NCI-H1417 treated with DMSO at 0.1 percent for 48 hours (cell line): ENCODE measurements at regions not wholly inside any gene's neighbourhood (a gene's known extent, or its start where the extent isn't known, plus 50 kb on each side); places are given as distances from the start of the nearest gene placed in this dataset.
A peak's percentile ranks its signal among the peaks of the same experiment; 100 is the strongest.
"Not testable (repeated sequence)": the region's sequence is repeated elsewhere in the genome, so short reads cannot be mapped to it uniquely, and the experiment has no call there.

Source experiments
- DNase-seq: peaks from one replicate; lab custom pipeline; 2025; lab: John Stamatoyannopoulos, UW

- no peak for DNase-seq
These were observed 50.7 kb upstream of the TAC4 start for GRCh38 chr17:49898366-49899190.

GRCh38 chr17:49899191-49899485, 51.3 kb upstream of the TAC4 start:
- no peak for DNase-seq

GRCh38 chr17:49899588-49899987, 51.7 kb upstream of the TAC4 start:
- DNase-seq, result no peak

- DNase-seq, result not testable (repeated sequence)
These were observed 52.9 kb upstream of the TAC4 start for GRCh38 chr17:49900801-49901200.

GRCh38 chr17:49901460-49902331, 53.8 kb upstream of the TAC4 start:
- DNase-seq, result no peak

- DNase-seq, result no peak
These were observed 55.7 kb upstream of the TAC4 start for GRCh38 chr17:49903523-49903922.

- DNase-seq, result no peak
These were observed 57.0 kb upstream of the TAC4 start for GRCh38 chr17:49904893-49905292.

GRCh38 chr17:49906531-49907136, 58.8 kb upstream of the TAC4 start:
- DNase-seq, result no peak

- DNase-seq, result no peak
These were observed 59.4 kb upstream of the TAC4 start for GRCh38 chr17:49907279-49907678.

GRCh38 chr17:49908782-49909714, 59.9 kb upstream of the DLX4 start:
- DNase-seq, result no peak

GRCh38 chr17:49910094-49910857, 58.7 kb upstream of the DLX4 start:
- DNase-seq, result no peak

- DNase-seq, result no peak
These were observed 58.2 kb upstream of the DLX4 start for GRCh38 chr17:49910858-49911204.

GRCh38 chr17:49911719-49912118, 57.3 kb upstream of the DLX4 start:
- no peak for DNase-seq

- DNase-seq, result no peak
These were observed 55.5 kb upstream of the DLX4 start for GRCh38 chr17:49913226-49914095.

GRCh38 chr17:49914096-49914490, 54.9 kb upstream of the DLX4 start:
- peak; percentile 46 for DNase-seq

- no peak for DNase-seq
These were observed 54.3 kb upstream of the DLX4 start for GRCh38 chr17:49914664-49915063.

- DNase-seq, result no peak
These were observed 53.7 kb upstream of the DLX4 start for GRCh38 chr17:49915260-49915659.

- DNase-seq, result no peak
These were observed 53.3 kb upstream of the DLX4 start for GRCh38 chr17:49915670-49916069.

- no peak for DNase-seq
These were observed 52.0 kb upstream of the DLX4 start for GRCh38 chr17:49916854-49917515.

- DNase-seq, result no peak
These were observed 50.4 kb upstream of the DLX4 start for GRCh38 chr17:49918591-49918990.
